ENCODE measurements at regions not wholly inside any gene's neighbourhood (a gene's known extent, or its start where the extent isn't known, plus 50 kb on each side); places are given as distances from the start of the nearest gene placed in this dataset.
"Not testable (repeated sequence)": the region's sequence is repeated elsewhere in the genome, so short reads cannot be mapped to it uniquely, and the experiment has no call there.

- Histone ChIP-seq H3K4me3 (ENCODE audit: low read depth, low read length) (no peak overlapping the region), H3K36me3 (no peaks in the 10 kb centered on the region), H3K9me3 (no peaks in the 10 kb centered on the region), H3K27me3 (no peaks in the 10 kb centered on the region), H3K4me1 (peaks cover 3% of the 10 kb centered on the region; the same call in 1 of the 2 replicates)
- TF ChIP-seq, protein P1, sequence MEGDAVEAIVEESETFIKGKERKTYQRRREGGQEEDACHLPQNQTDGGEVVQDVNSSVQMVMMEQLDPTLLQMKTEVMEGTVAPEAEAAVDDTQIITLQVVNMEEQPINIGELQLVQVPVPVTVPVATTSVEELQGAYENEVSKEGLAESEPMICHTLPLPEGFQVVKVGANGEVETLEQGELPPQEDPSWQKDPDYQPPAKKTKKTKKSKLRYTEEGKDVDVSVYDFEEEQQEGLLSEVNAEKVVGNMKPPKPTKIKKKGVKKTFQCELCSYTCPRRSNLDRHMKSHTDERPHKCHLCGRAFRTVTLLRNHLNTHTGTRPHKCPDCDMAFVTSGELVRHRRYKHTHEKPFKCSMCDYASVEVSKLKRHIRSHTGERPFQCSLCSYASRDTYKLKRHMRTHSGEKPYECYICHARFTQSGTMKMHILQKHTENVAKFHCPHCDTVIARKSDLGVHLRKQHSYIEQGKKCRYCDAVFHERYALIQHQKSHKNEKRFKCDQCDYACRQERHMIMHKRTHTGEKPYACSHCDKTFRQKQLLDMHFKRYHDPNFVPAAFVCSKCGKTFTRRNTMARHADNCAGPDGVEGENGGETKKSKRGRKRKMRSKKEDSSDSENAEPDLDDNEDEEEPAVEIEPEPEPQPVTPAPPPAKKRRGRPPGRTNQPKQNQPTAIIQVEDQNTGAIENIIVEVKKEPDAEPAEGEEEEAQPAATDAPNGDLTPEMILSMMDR (IDR thresholded peaks at IDR 0.05; ENCODE audit: low read depth, low read length), result no peak
- DNase-seq, result no peak
Measured at GRCh38 chr1:199512037-199512710, 515.3 kb upstream of the NR5A2 start.

DNA sequence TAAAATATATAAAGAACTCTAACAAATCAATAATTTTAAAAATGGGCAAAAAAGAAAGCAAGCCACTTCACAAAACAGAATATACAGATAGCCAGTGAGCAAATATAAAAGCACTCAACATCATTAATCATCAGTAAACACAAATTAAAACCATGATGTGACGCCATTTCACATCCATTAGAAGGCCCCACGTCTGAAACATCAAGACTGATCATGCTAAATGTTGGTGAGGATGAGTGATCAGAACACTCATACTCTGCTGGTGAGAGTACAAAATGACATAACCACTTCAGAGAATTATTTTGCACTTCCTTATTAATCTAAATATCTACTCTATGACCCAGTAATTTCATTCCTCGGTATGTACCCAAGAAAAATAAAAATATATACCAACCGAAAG is 512.2 kb upstream of the NR5A2 start:
- no peaks in the 10 kb centered on the region; the same call in 1 of the 2 replicates for H3K27me3 ChIP-seq
- TF ChIP-seq, protein P1 (IDR thresholded peaks at IDR 0.05; ENCODE audit: low read depth, low read length), result no peak
- H3K4me1 ChIP-seq, result peaks cover 3% of the 10 kb centered on the region; the same call in 1 of the 2 replicates
- no peak overlapping the region for H3K4me3 ChIP-seq (ENCODE audit: low read depth, low read length)
- no peaks in the 10 kb centered on the region for H3K36me3 ChIP-seq
- no peak for DNase-seq
- no peaks in the 10 kb centered on the region for H3K9me3 ChIP-seq

DNA sequence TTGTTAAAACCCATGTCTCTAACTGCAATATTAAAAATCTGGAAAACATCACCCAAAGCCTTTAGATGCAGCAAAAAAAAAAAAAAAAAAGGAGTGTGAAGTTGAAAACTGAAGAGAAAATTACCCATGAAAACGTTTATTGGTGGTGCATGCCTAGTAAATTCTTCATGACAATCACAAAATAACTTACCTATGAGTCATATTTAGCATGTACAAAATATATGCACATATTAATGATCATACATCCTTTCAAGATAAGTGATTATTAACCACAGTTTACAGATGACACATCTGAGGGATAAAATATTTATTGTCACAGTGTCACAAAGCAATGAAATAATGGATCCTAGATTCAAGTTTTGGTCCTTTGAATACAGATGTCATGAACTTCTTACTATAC is 505.2 kb upstream of the NR5A2 start:
- Histone ChIP-seq H3K4me3 (ENCODE audit: low read depth, low read length) (no peak overlapping the region), H3K36me3 (no peaks in the 10 kb centered on the region), H3K9me3 (no peaks in the 10 kb centered on the region), H3K27me3 (no peaks in the 10 kb centered on the region; the same call in 1 of the 2 replicates), H3K4me1 (no peaks in the 10 kb centered on the region)
- TF ChIP-seq, protein P1 (IDR thresholded peaks at IDR 0.05; ENCODE audit: low read depth, low read length), result no peak
- DNase-seq, result no peak

- TF ChIP-seq, protein P1 (IDR thresholded peaks at IDR 0.05; ENCODE audit: low read depth, low read length), result no peak
- no peak for DNase-seq
- H3K9me3 ChIP-seq, result no peaks in the 10 kb centered on the region
- H3K27me3 ChIP-seq, result no peaks in the 10 kb centered on the region
- H3K4me1 ChIP-seq, result no peaks in the 10 kb centered on the region
- no peak overlapping the region for H3K4me3 ChIP-seq (ENCODE audit: low read depth, low read length)
- H3K36me3 ChIP-seq, result no peaks in the 10 kb centered on the region
Measured at GRCh38 chr1:199522936-199523335, 504.6 kb upstream of the NR5A2 start.

DNA sequence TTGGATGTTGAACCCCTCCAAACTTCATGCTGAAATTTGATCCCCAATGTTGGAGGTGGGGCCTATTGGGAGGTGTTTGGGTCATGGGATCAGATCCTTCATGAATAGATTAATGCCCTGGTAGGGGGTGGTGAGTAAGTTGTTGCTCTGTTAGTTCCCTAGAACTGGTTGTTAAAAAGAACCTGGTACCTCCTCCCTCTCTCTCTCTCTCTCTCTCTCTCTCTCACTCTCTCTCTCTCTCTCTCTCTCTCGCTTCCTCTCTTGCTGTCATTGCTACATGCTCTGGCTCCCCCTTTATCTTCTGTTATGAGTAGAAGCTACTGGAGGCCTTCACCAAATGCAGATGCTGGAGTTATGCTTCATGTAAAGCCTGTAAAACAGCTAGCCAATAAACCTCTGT is 498.2 kb upstream of the NR5A2 start:
- TF ChIP-seq, protein P1 (IDR thresholded peaks at IDR 0.05; ENCODE audit: low read depth, low read length), result no peak
- Histone ChIP-seq H3K4me1 (no peaks in the 10 kb centered on the region), H3K27me3 (no peaks in the 10 kb centered on the region), H3K9me3 (no peaks in the 10 kb centered on the region; the same call in 1 of the 2 replicates), H3K36me3 (no peaks in the 10 kb centered on the region), H3K4me3 (ENCODE audit: low read depth, low read length) (no peak overlapping the region)
- DNase-seq, result no peak

DNA sequence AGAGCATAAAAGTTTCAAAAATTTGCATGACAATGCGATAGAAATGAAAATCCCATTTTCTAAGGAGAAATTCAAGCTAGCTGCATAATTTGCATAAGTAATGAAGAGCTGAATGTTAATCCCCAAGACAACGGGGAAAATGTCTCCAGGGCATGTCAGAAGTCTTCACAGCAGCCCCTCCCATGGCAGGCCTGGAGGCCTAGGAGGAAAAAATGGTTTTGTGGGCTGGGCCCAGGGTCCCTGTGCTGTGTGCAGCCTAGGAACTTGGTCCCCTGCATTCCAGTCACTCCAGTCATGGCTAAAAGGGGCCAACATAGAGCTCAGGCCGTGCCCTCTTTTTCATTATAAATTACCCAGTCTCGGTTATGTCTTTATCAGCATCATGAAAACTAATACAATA is 494.1 kb upstream of the NR5A2 start:
- not testable (repeated sequence) for DNase-seq; H3K36me3 ChIP-seq; H3K9me3 ChIP-seq; H3K4me3 ChIP-seq (ENCODE audit: low read depth, low read length); H3K27me3 ChIP-seq; H3K4me1 ChIP-seq

Data from BE2C (cell line).